ENCODE measurements at regions not wholly inside any gene's neighbourhood (a gene's known extent, or its start where the extent isn't known, plus 50 kb on each side); places are given as distances from the start of the nearest gene placed in this dataset.

DNA sequence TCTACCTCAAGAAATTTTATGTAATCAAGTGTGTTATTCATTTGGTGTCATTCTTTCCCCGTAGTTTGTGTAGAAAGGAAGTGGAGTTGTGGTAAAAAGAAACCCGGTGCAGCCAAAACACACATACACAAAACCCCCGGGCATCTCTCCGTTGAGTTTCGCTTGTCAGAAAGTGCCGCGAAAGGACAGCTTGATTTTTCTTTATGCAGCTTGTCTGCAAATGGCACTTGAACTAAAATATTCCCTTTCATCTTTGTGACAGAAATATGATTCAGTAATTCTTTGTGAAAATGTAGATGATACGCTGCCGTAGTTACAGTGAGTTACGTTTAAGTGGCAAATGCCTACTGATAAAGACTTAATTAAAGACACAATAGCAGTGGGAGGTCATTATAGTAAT lies 268.8 kb upstream of the SPRED2 start:
- TF ChIP-seq ZNF701 (tag by site-specific recombination; IDR thresholded peaks at IDR 0.05) (no peak), ZBTB7A (tag by site-specific recombination; IDR thresholded peaks at IDR 0.05; ENCODE audit: low read depth) (no peak), ZNF670 (tag by site-specific recombination; IDR thresholded peaks at IDR 0.05; ENCODE audit: low read depth) (no peak), ZNF76 (tag by site-specific recombination; IDR thresholded peaks at IDR 0.05; ENCODE audit: borderline replicate concordance, low read depth) (no peak), ZNF274 (IDR thresholded peaks at IDR 0.05; ENCODE audit: low read length) (no peak), ZNF274 (tag by site-specific recombination; IDR thresholded peaks at IDR 0.05; ENCODE audit: borderline replicate concordance) (no peak), KLF1 (tag by site-specific recombination; IDR thresholded peaks at IDR 0.05) (no peak), YY1 (tag by site-specific recombination; IDR thresholded peaks at IDR 0.05) (no peak)
- TF ChIP-seq, protein P1, sequence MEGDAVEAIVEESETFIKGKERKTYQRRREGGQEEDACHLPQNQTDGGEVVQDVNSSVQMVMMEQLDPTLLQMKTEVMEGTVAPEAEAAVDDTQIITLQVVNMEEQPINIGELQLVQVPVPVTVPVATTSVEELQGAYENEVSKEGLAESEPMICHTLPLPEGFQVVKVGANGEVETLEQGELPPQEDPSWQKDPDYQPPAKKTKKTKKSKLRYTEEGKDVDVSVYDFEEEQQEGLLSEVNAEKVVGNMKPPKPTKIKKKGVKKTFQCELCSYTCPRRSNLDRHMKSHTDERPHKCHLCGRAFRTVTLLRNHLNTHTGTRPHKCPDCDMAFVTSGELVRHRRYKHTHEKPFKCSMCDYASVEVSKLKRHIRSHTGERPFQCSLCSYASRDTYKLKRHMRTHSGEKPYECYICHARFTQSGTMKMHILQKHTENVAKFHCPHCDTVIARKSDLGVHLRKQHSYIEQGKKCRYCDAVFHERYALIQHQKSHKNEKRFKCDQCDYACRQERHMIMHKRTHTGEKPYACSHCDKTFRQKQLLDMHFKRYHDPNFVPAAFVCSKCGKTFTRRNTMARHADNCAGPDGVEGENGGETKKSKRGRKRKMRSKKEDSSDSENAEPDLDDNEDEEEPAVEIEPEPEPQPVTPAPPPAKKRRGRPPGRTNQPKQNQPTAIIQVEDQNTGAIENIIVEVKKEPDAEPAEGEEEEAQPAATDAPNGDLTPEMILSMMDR (tag by site-specific recombination; IDR thresholded peaks at IDR 0.05), result no peak
- TF ChIP-seq, protein P2, sequence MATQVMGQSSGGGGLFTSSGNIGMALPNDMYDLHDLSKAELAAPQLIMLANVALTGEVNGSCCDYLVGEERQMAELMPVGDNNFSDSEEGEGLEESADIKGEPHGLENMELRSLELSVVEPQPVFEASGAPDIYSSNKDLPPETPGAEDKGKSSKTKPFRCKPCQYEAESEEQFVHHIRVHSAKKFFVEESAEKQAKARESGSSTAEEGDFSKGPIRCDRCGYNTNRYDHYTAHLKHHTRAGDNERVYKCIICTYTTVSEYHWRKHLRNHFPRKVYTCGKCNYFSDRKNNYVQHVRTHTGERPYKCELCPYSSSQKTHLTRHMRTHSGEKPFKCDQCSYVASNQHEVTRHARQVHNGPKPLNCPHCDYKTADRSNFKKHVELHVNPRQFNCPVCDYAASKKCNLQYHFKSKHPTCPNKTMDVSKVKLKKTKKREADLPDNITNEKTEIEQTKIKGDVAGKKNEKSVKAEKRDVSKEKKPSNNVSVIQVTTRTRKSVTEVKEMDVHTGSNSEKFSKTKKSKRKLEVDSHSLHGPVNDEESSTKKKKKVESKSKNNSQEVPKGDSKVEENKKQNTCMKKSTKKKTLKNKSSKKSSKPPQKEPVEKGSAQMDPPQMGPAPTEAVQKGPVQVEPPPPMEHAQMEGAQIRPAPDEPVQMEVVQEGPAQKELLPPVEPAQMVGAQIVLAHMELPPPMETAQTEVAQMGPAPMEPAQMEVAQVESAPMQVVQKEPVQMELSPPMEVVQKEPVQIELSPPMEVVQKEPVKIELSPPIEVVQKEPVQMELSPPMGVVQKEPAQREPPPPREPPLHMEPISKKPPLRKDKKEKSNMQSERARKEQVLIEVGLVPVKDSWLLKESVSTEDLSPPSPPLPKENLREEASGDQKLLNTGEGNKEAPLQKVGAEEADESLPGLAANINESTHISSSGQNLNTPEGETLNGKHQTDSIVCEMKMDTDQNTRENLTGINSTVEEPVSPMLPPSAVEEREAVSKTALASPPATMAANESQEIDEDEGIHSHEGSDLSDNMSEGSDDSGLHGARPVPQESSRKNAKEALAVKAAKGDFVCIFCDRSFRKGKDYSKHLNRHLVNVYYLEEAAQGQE (tag by site-specific recombination; IDR thresholded peaks at IDR 0.05), result no peak
- TF ChIP-seq, protein P3, sequence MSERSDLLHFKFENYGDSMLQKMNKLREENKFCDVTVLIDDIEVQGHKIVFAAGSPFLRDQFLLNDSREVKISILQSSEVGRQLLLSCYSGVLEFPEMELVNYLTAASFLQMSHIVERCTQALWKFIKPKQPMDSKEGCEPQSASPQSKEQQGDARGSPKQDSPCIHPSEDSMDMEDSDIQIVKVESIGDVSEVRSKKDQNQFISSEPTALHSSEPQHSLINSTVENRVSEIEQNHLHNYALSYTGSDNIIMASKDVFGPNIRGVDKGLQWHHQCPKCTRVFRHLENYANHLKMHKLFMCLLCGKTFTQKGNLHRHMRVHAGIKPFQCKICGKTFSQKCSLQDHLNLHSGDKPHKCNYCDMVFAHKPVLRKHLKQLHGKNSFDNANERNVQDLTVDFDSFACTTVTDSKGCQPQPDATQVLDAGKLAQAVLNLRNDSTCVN (tag by site-specific recombination; optimal IDR thresholded peaks at IDR 0.05), result no peak
- TF ChIP-seq, protein P4, sequence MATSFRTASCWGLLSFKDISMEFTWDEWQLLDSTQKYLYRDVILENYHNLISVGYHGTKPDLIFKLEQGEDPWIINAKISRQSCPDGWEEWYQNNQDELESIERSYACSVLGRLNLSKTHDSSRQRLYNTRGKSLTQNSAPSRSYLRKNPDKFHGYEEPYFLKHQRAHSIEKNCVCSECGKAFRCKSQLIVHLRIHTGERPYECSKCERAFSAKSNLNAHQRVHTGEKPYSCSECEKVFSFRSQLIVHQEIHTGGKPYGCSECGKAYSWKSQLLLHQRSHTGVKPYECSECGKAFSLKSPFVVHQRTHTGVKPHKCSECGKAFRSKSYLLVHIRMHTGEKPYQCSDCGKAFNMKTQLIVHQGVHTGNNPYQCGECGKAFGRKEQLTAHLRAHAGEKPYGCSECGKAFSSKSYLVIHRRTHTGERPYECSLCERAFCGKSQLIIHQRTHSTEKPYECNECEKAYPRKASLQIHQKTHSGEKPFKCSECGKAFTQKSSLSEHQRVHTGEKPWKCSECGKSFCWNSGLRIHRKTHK (tag by site-specific recombination; IDR thresholded peaks at IDR 0.05), result no peak
